GM06990 (cell line): ENCODE measurements at regions not wholly inside any gene's neighbourhood (a gene's known extent, or its start where the extent isn't known, plus 50 kb on each side); places are given as distances from the start of the nearest gene placed in this dataset.
"Not testable (repeated sequence)": the region's sequence is repeated elsewhere in the genome, so short reads cannot be mapped to it uniquely, and the experiment has no call there.

ENCODE experiments used
- DNase-seq: peaks from one replicate; pipeline ENCODE4 v3.0.0-alpha.2; 2011; ENCODE audit not compliant: insufficient read length; ENCODE audit errors: extremely low read depth
- H3K27me3 ChIP-seq: replicated peaks from 2 replicates; pipeline ENCODE4 v1.6.0; 2011; ENCODE audit warnings: low read length; ENCODE audit not compliant: control insufficient read depth, insufficient read depth
- H3K36me3 ChIP-seq: 2 replicates; pipeline ENCODE4 v1.5.1; 2011; ENCODE audit warnings: low read length; ENCODE audit not compliant: control insufficient read depth, insufficient read depth
- H3K4me3 ChIP-seq: replicated peaks from 2 replicates; pipeline ENCODE4 v1.5.1; 2011; ENCODE audit warnings: low read depth, mild to moderate bottlenecking, control low read depth, low read length
- TF ChIP-seq, protein P1 (sequence below): IDR thresholded peaks from 2 replicates; pipeline ENCODE4 v1.5.1; 2011; ENCODE audit warnings: low read length, control low read depth, mild to moderate bottlenecking, inconsistent platforms; ENCODE audit not compliant: insufficient read depth, poor library complexity, severe bottlenecking

DNA sequence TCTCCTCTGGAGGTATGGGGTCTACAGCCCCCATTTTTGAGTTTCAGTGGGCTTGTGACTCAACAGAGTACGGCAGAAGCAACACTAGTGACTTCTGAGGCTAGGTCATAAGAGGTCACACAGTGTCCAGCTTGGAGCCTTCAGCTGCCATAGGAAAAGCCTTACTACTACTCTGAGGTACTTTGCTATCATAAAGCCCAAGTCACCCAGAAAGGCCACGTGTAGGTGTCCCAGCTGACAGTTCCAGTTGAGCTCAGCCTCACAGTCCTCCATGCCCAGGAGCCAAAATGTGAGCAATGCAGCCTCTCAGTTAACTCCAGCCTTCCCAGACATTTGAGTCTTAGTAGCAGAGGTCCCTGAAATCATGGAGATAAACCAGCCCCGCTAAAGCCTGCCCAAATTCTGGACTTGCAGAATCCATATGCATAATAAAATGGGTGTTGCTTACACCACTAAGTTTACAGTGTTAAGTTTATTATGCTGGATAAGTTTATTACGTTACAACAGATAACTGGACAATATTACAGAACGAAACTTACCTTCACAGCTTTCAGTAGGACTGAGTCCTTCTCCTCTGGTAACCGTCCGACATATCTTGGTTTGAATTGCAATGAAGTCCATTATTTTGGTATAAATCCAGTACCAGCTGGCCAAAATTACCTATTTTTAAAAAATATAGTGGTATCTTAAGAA lies 181.1 kb downstream of the AVL9 start:
- H3K4me3 ChIP-seq, result no peak overlapping the region
- no peaks in the 10 kb centered on the region for H3K36me3 ChIP-seq
- DNase-seq, result no peak
- TF ChIP-seq, protein P1, sequence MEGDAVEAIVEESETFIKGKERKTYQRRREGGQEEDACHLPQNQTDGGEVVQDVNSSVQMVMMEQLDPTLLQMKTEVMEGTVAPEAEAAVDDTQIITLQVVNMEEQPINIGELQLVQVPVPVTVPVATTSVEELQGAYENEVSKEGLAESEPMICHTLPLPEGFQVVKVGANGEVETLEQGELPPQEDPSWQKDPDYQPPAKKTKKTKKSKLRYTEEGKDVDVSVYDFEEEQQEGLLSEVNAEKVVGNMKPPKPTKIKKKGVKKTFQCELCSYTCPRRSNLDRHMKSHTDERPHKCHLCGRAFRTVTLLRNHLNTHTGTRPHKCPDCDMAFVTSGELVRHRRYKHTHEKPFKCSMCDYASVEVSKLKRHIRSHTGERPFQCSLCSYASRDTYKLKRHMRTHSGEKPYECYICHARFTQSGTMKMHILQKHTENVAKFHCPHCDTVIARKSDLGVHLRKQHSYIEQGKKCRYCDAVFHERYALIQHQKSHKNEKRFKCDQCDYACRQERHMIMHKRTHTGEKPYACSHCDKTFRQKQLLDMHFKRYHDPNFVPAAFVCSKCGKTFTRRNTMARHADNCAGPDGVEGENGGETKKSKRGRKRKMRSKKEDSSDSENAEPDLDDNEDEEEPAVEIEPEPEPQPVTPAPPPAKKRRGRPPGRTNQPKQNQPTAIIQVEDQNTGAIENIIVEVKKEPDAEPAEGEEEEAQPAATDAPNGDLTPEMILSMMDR, result no peak
- H3K27me3 ChIP-seq, result no peaks in the 10 kb centered on the region

GRCh38 chr7:32673275-32673983 lies 178.1 kb downstream of the AVL9 start:
- no peaks in the 10 kb centered on the region for H3K27me3 ChIP-seq
- no peak for DNase-seq
- H3K4me3 ChIP-seq, result no peak overlapping the region
- TF ChIP-seq, protein P1, result no peak
- no peaks in the 10 kb centered on the region for H3K36me3 ChIP-seq

DNA sequence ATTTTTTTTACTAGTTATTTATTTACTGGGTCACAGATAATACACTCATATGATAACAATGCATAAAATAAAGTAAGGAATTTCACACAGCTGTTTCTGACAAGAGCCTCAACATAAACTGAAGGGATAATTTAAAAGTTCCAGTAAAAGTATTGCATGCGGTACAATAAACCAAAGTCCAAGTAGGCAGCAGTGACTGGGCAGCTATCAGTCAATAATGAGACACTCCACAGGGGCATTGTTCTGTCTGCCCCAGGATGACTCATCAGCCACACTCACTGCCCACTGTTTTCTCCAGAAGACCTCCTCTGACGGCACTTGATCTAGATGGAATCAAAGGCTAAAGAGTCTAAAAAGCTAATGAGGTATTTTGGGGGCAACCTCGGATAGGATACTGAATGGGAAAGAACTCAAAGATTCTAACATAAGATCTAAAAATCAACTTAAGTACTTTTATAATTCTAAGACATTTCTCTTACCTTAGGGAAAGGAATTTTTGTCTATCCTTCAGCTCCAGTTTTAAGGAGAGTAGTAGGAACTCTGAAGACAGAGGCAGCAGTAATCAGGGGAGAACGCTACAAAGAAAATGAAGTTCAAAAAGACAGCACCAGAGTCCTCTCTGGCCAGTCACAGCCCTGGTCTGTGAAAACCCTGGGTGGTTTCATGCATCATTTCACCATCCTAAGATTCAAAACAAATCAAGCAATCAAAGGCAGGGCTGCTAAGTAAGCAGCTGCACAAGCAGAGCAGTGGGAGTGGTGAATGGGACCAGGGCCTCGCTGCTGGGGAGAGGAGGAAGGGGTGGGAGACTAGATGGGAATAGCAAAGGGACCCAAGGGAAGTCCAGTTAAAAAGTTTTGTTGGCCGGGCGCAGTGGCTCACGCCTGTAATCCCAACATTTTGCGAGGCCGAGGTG lies 175.1 kb downstream of the AVL9 start:
- H3K27me3 ChIP-seq, result no peaks in the 10 kb centered on the region
- H3K36me3 ChIP-seq, result no peaks in the 10 kb centered on the region
- no peak for DNase-seq
- no peak overlapping the region for H3K4me3 ChIP-seq
- TF ChIP-seq, protein P1, result no peak

- not testable (repeated sequence) for DNase-seq, H3K4me3 ChIP-seq, H3K27me3 ChIP-seq, H3K36me3 ChIP-seq
Observed at GRCh38 chr7:32669173-32669870, 174.0 kb downstream of the AVL9 start.

- not testable (repeated sequence) for H3K27me3 ChIP-seq, H3K4me3 ChIP-seq, DNase-seq, H3K36me3 ChIP-seq
Observed at GRCh38 chr7:32668387-32669097, 173.3 kb downstream of the AVL9 start.

DNA sequence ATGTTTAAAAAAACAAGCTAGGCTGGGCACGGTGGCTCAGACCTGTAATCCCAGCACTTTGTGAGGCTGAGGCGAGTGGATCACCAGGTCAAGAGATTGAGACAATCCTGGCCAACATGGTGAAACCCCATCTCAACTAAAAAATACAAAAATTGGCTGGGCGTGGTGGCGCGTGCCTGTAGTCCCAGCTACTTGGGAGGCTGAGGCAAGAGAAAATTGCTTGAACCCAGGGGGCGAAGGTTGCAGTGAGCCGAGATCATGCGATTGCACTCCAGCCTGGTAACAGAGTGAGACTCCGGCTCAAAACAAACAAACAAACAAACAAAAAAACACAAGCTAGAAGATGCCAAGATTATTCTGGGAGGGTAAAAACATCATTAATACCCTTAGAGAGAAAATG lies 172.3 kb downstream of the AVL9 start:
- not testable (repeated sequence) for DNase-seq, H3K27me3 ChIP-seq, H3K36me3 ChIP-seq, H3K4me3 ChIP-seq

- H3K27me3 ChIP-seq, H3K36me3 ChIP-seq, DNase-seq, H3K4me3 ChIP-seq: not testable (repeated sequence)
Observed at GRCh38 chr7:32663805-32664211, 168.5 kb downstream of the AVL9 start.

- H3K36me3 ChIP-seq, DNase-seq, H3K4me3 ChIP-seq, H3K27me3 ChIP-seq: not testable (repeated sequence)
Observed at GRCh38 chr7:32662509-32662908, 167.2 kb downstream of the AVL9 start.
